ENCODE measurements at regions not wholly inside any gene's neighbourhood (a gene's known extent, or its start where the extent isn't known, plus 50 kb on each side); places are given as distances from the start of the nearest gene placed in this dataset.

DNA sequence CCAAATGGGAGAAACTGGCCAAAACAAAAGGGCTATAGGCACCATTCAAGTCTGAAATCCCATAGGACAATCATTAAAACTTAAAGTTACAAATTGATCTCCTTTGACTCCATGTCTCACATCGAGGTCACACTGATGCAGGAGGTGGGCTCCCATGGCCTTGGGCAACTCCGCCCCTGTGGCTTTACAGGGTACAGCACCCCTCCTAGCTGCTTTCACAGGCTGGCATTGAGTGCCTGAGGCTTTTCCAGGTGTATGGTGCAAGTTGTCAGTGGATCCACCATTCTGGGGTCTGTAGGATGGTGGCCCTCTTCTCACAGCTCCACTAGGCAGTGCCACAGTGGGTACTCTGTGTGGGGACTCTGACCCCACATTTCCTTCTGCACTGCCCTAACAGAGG lies 662.1 kb downstream of the XPNPEP1 start:
- H3K9ac ChIP-seq (ENCODE audit: extremely low read depth, insufficient read length, low read length), result no peak overlapping the region
- no peak overlapping the region for H3K27ac ChIP-seq (ENCODE audit: insufficient read length, low read depth, low read length)
- no peak overlapping the region for H3K4me2 ChIP-seq (ENCODE audit: insufficient read depth, insufficient read length, low read length)
- H3K79me1 ChIP-seq (ENCODE audit: insufficient read depth, low read depth, low read length, poor library complexity, severe bottlenecking), result no peaks in the 10 kb centered on the region
- H3K9me3 ChIP-seq (ENCODE audit: control insufficient read depth, low read depth, low read length), result no peaks in the 10 kb centered on the region
- Mint-ChIP-seq H3K9me3 (peaks cover 28 to 31% of the 10 kb centered on the region in 2 experiments), H3K4me1 (no peaks in the 10 kb centered on the region), H3K27me3 (ENCODE audit: low read depth) (no peaks in the 10 kb centered on the region; the same call in 1 of the 2 replicates), H3K4me3 (no peak overlapping the region), H3K27ac (no peak overlapping the region), H3K36me3 (ENCODE audit: insufficient read depth in 1 of 3, low read depth in 3 of 3) (peaks cover 8 to 25% (median 18%) of the 10 kb centered on the region in 3 experiments; a peak in 6 of 7 replicates)
- no peak overlapping the region for H2BK15ac ChIP-seq (ENCODE audit: low read depth, low read length)
- no peak overlapping the region for H3K23ac ChIP-seq (ENCODE audit: insufficient read length, low read depth, low read length)
- no peak overlapping the region for H3K14ac ChIP-seq (ENCODE audit: insufficient read depth, low read length)
- no peak overlapping the region for H3K18ac ChIP-seq (ENCODE audit: insufficient read length, low read depth, low read length)
- H3K4ac ChIP-seq (ENCODE audit: low read depth, low read length), result no peak overlapping the region
- no peaks in the 10 kb centered on the region for H3K4me1 ChIP-seq (ENCODE audit: insufficient read depth, low read length)
- TF ChIP-seq, protein P1, sequence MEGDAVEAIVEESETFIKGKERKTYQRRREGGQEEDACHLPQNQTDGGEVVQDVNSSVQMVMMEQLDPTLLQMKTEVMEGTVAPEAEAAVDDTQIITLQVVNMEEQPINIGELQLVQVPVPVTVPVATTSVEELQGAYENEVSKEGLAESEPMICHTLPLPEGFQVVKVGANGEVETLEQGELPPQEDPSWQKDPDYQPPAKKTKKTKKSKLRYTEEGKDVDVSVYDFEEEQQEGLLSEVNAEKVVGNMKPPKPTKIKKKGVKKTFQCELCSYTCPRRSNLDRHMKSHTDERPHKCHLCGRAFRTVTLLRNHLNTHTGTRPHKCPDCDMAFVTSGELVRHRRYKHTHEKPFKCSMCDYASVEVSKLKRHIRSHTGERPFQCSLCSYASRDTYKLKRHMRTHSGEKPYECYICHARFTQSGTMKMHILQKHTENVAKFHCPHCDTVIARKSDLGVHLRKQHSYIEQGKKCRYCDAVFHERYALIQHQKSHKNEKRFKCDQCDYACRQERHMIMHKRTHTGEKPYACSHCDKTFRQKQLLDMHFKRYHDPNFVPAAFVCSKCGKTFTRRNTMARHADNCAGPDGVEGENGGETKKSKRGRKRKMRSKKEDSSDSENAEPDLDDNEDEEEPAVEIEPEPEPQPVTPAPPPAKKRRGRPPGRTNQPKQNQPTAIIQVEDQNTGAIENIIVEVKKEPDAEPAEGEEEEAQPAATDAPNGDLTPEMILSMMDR (conservative IDR thresholded peaks at IDR 0.05), result no peak
- H3T11ph ChIP-seq (ENCODE audit: low read length), result no peak overlapping the region
- H3K79me2 ChIP-seq (ENCODE audit: insufficient read depth, low read length), result no peaks in the 10 kb centered on the region; the same call in 1 of the 2 replicates
- no CpG with 5 or more reads among the region's 2 CpGs for WGBS (ENCODE audit: extremely low coverage, insufficient read length, low lambda C conversion rate)
- H4K5ac ChIP-seq (ENCODE audit: insufficient read length, low read depth, low read length), result no peak overlapping the region
- no peak overlapping the region for H2BK5ac ChIP-seq (ENCODE audit: insufficient read length, low read length)
- H2AFZ ChIP-seq (ENCODE audit: low read length), result no peak overlapping the region
- H2BK20ac ChIP-seq (ENCODE audit: low read depth, low read length, poor library complexity, severe bottlenecking), result no peak overlapping the region
- no peak overlapping the region for H4K91ac ChIP-seq (ENCODE audit: insufficient read length, low read depth, low read length)
- H2BK120ac ChIP-seq (ENCODE audit: low read depth, low read length, poor library complexity, severe bottlenecking), result no peak overlapping the region
- no peaks in the 10 kb centered on the region for H3K27me3 ChIP-seq (ENCODE audit: insufficient read depth, low read length)
- no peaks in the 10 kb centered on the region for H3K23me2 ChIP-seq (ENCODE audit: insufficient read length, low read depth, low read length, poor library complexity, severe bottlenecking)
- no peak overlapping the region for H3K56ac ChIP-seq (ENCODE audit: insufficient read length, low read depth, low read length)
- no peak overlapping the region for H4K8ac ChIP-seq (replicated peaks; ENCODE audit: insufficient read length, low read depth, low read length)
- no peak for DNase-seq
- no peak overlapping the region for H2BK12ac ChIP-seq (ENCODE audit: insufficient read length, low read depth, low read length)
- no peaks in the 10 kb centered on the region for H4K20me1 ChIP-seq (ENCODE audit: control insufficient read depth, insufficient read depth, insufficient read length)
- no peak overlapping the region for H2AK5ac ChIP-seq (ENCODE audit: insufficient read length, low read length)

Data from H9 (cell line).